GM19324 (cell line): ENCODE measurements at regions not wholly inside any gene's neighbourhood (a gene's known extent, or its start where the extent isn't known, plus 50 kb on each side); places are given as distances from the start of the nearest gene placed in this dataset.

Source experiments
- ATAC-seq: cut with Tn5 transposase; IDR thresholded peaks from one replicate; pipeline ENCODE4 v1.9.1; 2021; ENCODE audit warnings: mild to moderate bottlenecking, moderate library complexity; ENCODE audit not compliant: unreplicated experiment, low FRiP score

DNA sequence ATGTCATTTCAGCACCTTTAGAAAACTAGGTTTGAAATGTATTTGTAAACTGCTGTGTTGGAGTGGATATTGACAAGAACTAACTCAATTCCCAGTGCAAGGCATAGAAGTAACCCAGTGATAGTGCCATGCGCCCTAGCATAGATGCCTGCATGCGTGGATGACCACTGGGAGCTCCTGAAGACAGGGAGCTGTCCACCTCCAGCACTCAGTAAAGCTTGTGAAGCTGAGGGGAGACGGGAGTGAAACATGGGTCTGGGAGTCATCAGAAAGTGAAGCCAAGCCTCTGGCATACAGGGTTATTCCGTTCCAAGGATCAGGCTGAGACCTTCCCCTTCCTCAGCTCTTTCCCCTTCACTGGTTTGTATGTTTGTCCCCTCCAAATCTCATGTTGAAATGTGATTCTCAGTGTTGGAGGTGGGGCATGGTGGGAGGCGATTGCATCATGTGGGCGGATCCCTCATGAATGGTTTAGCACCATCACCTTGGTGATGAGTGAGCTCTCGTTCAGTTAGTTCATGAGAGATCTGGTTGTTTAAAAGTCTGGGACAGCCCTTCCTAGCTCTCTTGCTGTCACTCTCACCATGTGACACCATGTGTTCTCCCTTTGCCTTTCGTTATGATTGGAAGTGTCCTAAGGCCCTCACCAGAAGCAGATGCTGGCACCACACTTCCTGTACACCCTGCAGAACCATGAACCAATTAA is 146.5 kb upstream of the FERMT1 start:
- no peak for ATAC-seq

DNA sequence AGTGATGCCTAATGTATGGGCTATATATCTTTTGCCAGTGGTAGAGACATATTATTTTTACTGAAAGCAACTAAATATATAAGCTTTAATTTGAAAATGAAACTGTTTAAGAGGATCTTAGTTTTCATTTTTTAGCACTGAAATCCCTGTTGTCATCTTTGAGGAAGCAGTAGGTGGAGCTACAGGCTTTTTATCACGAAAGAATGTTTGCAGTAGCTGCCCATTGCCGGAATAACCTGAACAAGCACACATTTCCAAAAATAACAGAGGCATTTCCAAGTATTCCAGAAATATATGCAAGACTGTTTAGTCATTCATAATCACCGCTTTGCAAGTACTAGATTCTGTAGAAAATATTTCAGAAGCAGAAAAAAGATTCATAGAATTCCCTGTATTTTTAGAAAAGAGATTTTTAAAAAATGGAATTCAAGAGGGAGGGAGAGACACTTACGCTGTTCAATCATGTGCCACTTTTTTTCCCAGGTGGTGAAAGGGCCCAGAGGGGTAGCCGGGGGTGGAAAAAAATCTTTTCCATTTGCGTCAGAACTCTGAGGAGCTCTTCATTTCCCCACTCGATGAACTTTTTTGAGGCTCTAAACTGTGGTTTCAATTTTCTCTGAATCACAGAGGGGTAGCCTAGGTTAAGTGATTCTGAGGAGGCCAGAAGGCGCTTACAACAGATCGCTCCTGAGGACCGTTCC is 142.5 kb upstream of the FERMT1 start:
- no peak for ATAC-seq

DNA sequence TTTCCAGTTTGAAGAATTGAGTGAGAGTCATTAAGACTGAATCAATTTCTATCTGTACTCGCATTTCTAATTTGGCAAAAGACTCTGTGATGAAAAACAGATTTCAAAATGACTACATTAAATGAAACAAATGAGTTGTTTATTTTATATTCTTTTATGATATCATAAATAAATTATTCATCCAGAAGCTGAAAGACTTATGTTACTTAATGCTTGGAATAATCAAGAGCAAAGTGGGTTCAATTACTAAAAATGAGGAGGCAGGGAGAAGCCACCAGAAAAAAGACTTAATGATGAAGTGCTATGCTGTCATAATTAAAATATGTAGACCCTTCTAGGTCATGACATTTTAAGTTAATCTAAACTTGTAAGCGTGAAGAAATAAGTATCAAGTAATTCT is 130.6 kb upstream of the FERMT1 start:
- ATAC-seq: no peak

- no peak for ATAC-seq
These were observed 122.6 kb upstream of the FERMT1 start for GRCh38 chr20:6245436-6245835.

DNA sequence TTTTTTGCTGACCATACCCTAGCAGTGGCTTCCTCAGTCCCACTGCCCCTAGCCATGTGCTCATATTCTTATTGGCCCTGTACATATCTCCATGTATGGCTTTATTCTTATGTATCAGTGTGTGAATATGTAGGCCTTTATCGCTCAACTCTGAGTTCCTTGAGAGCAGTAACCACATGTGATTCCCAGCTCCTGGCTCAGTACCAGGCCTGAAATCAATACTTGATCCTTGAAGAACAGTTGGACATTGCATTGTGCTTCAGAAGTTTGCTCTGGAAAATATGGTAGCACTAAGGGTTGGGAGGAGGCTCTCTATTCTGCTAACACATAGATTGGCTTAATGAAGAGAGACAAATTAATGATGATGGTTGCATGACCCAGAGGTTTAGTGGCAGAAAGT is 118.8 kb upstream of the FERMT1 start:
- ATAC-seq: no peak

DNA sequence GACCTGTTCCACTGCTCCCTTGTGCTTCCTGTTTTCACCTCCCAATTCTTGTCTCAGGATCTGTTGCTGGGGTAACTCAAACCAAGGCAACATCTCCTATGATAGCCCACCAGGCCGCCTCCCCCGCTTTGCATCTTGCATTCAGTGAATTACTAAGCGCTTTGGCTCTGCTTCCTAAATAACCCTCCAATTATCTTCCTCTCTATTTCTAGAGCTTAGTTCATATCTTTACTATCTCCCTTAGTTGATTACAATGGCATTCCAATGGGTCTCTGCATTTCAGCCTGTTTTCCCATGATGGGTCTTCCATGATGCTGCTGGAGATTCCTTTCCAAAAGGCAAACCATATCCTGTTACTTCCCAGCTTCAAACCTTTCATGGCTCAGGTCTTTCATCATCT is 117.2 kb upstream of the FERMT1 start:
- ATAC-seq: no peak

DNA sequence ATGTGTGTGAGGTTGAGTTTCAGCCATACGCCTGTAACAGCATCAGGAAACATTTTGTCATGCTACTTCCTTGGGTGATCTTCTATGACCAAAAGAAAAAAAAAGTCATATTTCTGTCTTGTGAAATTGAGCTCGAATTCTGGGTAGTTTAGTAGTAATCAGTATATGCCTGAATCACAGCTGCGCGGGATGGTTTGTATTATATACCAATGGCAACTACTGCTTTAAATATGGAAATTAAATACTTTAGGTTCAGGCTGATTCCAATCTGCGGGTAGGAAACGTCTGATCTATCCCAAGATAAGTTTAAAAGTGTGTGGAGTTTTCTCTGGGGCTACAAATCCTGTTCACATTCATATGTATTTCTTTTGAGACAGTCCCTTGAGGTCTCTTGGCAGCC is 115.6 kb upstream of the FERMT1 start:
- ATAC-seq: no peak

DNA sequence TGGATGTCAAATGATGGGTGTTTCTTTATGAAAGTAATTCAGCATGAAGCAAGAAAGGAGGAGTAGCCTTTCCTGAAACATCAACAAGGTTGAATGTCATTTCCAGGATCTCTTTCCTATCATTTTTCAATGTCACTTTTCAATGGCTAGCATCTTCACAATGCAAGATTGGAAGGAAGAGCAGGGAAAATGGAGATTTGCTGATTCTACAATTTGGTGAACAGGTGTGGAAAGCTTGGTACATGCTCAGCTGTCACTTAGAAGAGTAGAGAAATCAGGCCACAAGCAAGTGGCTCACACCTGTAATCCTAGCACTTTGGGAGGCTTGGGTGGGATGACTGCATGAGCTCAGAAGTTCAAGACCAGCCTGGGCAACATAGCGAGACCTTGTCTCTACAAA is 112.7 kb upstream of the FERMT1 start:
- no peak for ATAC-seq

DNA sequence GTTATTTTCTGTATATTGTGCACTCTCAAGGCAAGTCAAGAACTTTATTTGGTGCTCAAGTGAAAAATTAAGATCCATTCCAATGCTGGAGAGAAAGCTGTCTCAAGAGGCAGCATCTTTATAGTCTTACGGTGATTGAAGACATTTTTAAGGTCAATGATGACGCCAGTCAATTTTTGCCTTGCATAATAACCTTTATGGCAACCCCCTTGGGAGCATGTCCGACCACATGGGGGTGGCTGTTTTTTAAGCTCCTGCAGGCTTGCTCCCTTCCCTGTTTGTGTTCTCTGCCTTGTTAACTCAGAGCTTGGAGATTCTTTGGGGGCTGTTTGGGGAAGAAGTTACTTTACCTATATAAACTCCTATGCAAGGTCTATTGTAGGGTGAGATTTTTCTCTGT is 109.6 kb upstream of the FERMT1 start:
- ATAC-seq: no peak

DNA sequence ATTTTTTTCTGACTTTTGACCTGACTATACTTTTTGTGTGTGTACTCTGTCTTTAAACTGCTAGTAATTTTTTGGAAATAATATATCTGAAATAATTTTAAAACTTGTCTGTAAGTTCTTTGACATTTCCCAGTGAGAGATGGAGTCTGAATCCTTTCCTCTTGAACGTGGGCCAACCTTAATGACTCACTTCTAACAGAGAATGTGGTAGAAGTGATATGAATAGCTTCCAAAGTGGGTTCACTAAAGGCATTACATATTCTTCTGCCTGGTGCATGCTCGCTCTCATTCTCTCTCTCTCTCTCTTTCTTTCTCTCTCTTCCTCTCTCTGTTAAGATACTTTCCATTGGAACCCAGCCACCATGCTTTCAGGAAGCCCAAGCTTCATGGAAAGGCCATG is 108.7 kb upstream of the FERMT1 start:
- no peak for ATAC-seq

GRCh38 chr20:6228302-6228843 is 105.5 kb upstream of the FERMT1 start:
- no peak for ATAC-seq

DNA sequence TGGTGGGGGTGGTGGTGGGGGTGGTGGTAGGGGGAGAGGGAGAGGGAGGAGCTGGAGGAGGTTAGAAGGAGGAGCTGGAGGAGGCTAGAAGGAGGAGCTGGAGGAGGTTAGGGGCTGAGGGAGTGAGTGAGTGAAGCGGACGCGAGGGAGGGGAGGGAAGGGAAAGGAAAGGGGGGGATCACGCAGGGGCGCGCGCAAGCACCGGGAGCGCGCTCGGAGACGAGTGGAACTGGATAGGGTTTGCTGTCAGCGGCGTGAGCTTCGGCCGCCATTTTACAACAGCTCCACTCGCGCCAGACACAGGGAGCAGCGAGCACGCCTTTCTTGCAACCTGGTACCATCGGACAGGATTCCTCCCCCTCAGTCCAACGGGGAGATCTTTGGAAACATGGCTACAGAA is 90.5 kb upstream of the FERMT1 start:
- no peak for ATAC-seq

DNA sequence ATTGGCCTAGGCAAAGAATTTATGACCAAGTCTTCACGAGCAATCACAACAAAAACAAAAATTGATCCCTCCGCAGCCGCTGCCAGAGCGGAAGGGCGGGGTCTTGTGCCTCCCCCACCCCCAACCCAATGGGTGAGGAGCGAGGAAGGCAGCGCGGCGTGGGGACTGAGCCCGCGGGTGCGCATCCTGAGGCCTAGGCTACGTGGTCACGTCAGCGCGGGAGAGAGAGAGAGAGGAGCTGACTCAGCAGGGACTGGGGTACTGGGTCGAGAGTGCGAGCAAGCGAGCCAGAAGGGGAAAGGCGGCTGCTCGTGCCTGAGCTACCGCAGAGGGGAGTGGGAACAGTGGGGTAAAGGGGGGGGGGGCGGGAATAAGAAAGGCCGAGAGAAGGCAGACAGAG is 90.1 kb upstream of the FERMT1 start:
- no peak for ATAC-seq

DNA sequence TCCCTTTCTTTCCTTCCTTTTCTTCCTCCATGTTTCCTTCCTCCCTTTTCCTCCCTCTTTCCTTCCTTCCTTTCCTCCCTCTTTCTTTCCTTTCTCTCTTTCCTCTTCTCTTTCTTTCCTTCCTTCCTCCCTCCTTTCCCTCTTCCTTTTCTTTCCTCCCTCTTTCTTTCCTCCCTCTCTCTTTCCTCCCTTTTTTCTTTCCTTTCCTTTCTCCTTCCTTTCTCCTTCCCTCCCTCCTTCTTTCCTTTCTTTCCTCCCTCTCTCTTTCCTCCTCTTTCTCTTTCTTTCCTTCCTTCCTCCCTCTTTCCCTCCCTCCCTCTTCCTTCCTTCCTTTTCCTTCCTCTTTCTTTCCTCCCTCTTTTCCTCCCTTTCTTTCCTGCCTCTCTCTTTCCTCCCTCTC is 86.3 kb upstream of the FERMT1 start:
- ATAC-seq: no peak

DNA sequence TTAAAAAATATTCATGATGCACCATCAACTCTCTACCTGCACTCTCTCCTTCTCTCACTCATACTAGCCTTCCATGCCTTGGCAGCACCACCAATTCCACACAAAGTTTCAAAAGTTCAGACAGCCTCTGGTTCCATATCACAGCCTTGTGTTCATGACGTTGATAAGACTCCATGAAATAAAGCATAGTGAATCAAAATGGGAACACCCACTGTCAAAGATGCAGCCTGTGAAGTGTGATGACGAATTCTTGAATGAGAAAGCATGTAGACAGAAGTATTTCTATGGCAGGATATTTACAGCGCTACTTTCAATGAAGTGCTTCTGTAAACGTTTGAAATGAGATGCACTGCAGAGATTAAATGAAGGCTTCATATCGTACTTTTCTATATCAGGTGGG is 77.3 kb upstream of the FERMT1 start:
- ATAC-seq: no peak

GRCh38 chr20:6185268-6185667 is 62.4 kb upstream of the FERMT1 start:
- no peak for ATAC-seq

GRCh38 chr20:6184086-6184485 is 61.3 kb upstream of the FERMT1 start:
- no peak for ATAC-seq

GRCh38 chr20:6180531-6180930 is 57.7 kb upstream of the FERMT1 start:
- ATAC-seq: no peak

- ATAC-seq: no peak
These were observed 55.7 kb upstream of the FERMT1 start for GRCh38 chr20:6178537-6178936.

DNA sequence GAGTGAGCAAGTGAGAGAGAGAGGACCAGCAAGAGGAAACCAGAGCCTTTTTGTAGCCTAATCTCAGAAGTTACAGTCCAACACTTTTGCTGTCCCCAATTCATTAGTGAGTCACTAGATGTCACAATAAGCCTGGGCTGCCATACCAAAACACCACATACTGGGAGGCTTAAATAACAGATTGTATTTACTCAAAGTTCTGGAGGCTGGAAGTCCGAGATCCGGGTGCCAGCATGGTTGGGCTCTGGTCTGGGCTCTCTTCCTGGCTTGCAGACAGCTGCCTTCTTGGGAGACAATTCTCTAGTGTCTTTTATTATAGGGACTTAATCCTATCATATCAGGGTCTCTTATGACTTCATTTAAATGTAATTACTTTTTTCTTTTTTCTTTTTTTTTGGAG is 50.7 kb upstream of the FERMT1 start:
- ATAC-seq: no peak
